ENCODE measurements at regions not wholly inside any gene's neighbourhood (a gene's known extent, or its start where the extent isn't known, plus 50 kb on each side); places are given as distances from the start of the nearest gene placed in this dataset.

GRCh38 chr10:8365935-8366911 is 311.7 kb downstream of the GATA3 start:
- H3K4me2 ChIP-seq (ENCODE audit: control insufficient read depth, insufficient read depth) = no peak overlapping the region
- 52% methylated on average over 19 of the region's 19 CpGs for WGBS (ENCODE audit: insufficient coverage, insufficient replicate concordance, low lambda C conversion rate, missing lambda C conversion rate)
- H3K27me3 ChIP-seq (replicated peaks in 1 of 2; ENCODE audit: control insufficient read depth in 2 of 2, insufficient read depth in 2 of 2, low read length in 1 of 2) = no peaks in the 10 kb centered on the region
- H2AFZ ChIP-seq (ENCODE audit: control insufficient read depth, low read depth, low read length) = no peak overlapping the region
- ChIA-PET POLR2A (no interaction called here), SMC1A (ENCODE audit: uncharacterized antibody, unreplicated experiment) (no interaction called here), RAD21 (ENCODE audit: unreplicated experiment) (no interaction called here), CTCF (interaction anchor here (0.7 kb wide), 1 partner anchor 333 kb away, joined by 4 read pairs; no protein-coding TSS in a partner anchor)
- no TSS peak for BruUV-seq (replicated peaks)
- no peaks in the 10 kb centered on the region for H3K79me2 ChIP-seq (ENCODE audit: control insufficient read depth, insufficient read depth, low read length)
- no peak for FAIRE-seq
- peak; percentile 76 for ATAC-seq
- intact Hi-C loops (cut with micrococcal nuclease; ENCODE audit: unreplicated experiment) (loop anchor here (5.0 to 10.0 kb wide), 2 partner anchors 234 to 311 kb away; partner anchors contain the start of gene GATA3), in situ Hi-C loops (cut with MboI) (no loop called here)
- H4K20me1 ChIP-seq (ENCODE audit: control insufficient read depth, insufficient read depth) = no peaks in the 10 kb centered on the region
- DNase-seq (ENCODE audit: low read depth, low spot score) = peak; percentile 12
- no peaks in the 10 kb centered on the region for H3K9me3 ChIP-seq (replicated peaks; ENCODE audit: control insufficient read depth, insufficient read depth, low read length)
- H3K36me3 ChIP-seq (ENCODE audit: control insufficient read depth in 2 of 2, insufficient read depth in 2 of 2, low read length in 1 of 2) = no peaks in the 10 kb centered on the region
- peaks cover 2% of the 10 kb centered on the region for H3K4me1 ChIP-seq (ENCODE audit: control insufficient read depth, insufficient read depth, low read length)
- H3K4me3 ChIP-seq = no peak overlapping the region
- H3K27ac ChIP-seq (ENCODE audit: control insufficient read depth, insufficient read depth) = no peak overlapping the region
- no peak overlapping the region for H3K9ac ChIP-seq (ENCODE audit: control insufficient read depth, insufficient read depth, low read length)
- no peak for TF ChIP-seq SMAD5 (IDR thresholded peaks at IDR 0.05; ENCODE audit: low read depth)
- peak in 1 of 2 experiments; percentile 14; a peak in 1 of 4 replicates for TF ChIP-seq ETV6 (conservative IDR thresholded peaks at IDR 0.05 in 1 of 2, IDR thresholded peaks at IDR 0.05 in 1 of 2; ENCODE audit: borderline replicate concordance in 1 of 2, low read depth in 1 of 2)
- no peak for TF ChIP-seq MYB (IDR thresholded peaks at IDR 0.05; ENCODE audit: borderline replicate concordance, low read depth, low read length)
- TF ChIP-seq EZH2 (IDR thresholded peaks at IDR 0.05; ENCODE audit: borderline replicate concordance, control insufficient read depth, low read depth, low read length) = no peak
- no peak for TF ChIP-seq HCFC1 (IDR thresholded peaks at IDR 0.05; ENCODE audit: low read length)
- TF ChIP-seq KDM1A (IDR thresholded peaks at IDR 0.05; ENCODE audit: borderline replicate concordance) = no peak
- no peak for TF ChIP-seq MXI1 (IDR thresholded peaks at IDR 0.05; ENCODE audit: low read depth, low read length)
- no peak for TF ChIP-seq ZZZ3 (IDR thresholded peaks at IDR 0.05; ENCODE audit: control insufficient read depth, insufficient read length, low read depth)
- no peak for TF ChIP-seq IRF4 (IDR thresholded peaks at IDR 0.05; ENCODE audit: low read depth, low read length)
- TF ChIP-seq RELB (IDR thresholded peaks at IDR 0.05; ENCODE audit: low read depth) = peak; percentile 16; the same call in 1 of the 2 replicates
- TF ChIP-seq SIX5 (IDR thresholded peaks at IDR 0.05; ENCODE audit: low read depth, low read length, severe bottlenecking) = no peak
- no peak for TF ChIP-seq MLLT1 (IDR thresholded peaks at IDR 0.05)
- no peak for TF ChIP-seq PAX5 (IDR thresholded peaks at IDR 0.05; ENCODE audit: borderline replicate concordance, low read depth, low read length)
- no peak for TF ChIP-seq SPI1 (IDR thresholded peaks at IDR 0.05; ENCODE audit: borderline replicate concordance, insufficient read depth, low read depth, low read length)
- TF ChIP-seq BACH1 (IDR thresholded peaks at IDR 0.05; ENCODE audit: borderline replicate concordance) = no peak
- no peak for TF ChIP-seq BHLHE40 (IDR thresholded peaks at IDR 0.05; ENCODE audit: borderline replicate concordance in 1 of 2, low read depth in 2 of 2, low read length in 1 of 2)
- TF ChIP-seq LARP7 (IDR thresholded peaks at IDR 0.05) = no peak
- TF ChIP-seq FOS (IDR thresholded peaks at IDR 0.05; ENCODE audit: borderline replicate concordance, extremely low read depth, insufficient read length) = no peak
- TF ChIP-seq MEF2A (IDR thresholded peaks at IDR 0.05; ENCODE audit: insufficient read depth, low read depth, low read length) = no peak
- no peak for TF ChIP-seq RAD21 (IDR thresholded peaks at IDR 0.05; ENCODE audit: insufficient read depth, low read depth, low read length)
- TF ChIP-seq EP300 (IDR thresholded peaks at IDR 0.05; ENCODE audit: borderline replicate concordance in 1 of 2, control insufficient read depth in 1 of 2, low read depth in 2 of 2, low read length in 2 of 2) = no peak
